K562 (cell line): ENCODE measurements at regions not wholly inside any gene's neighbourhood (a gene's known extent, or its start where the extent isn't known, plus 50 kb on each side); places are given as distances from the start of the nearest gene placed in this dataset.

Experiments
- ATAC-seq: fragments of 200-7000 bp; cut with Tn5 transposase; 3 replicates; pipeline ENCODE4 v1.9.1; 2020; ENCODE audit warnings: moderate library complexity
- BruUV-seq: library from RNA; stranded (reverse); fragments of 400-500 nt; replicated peaks from 2 replicates; lab custom pipeline; 2021; lab: Mats Ljungman, UMichigan
- CTCF ChIA-PET: fragments of 300-600 bp; formaldehyde crosslinking; extraction: SDS; loops from one replicate; lab custom pipeline; 2021; ENCODE audit warnings: low intra/inter-chr PET ratio; lab: Yijun Ruan, JAX
- POLR2A ChIA-PET: fragments of 300-600, 350-650 bp; sonication (Branson Sonifier 250); formaldehyde crosslinking; extraction: SDS; loops from one replicate; lab custom pipeline; 2021; ENCODE audit warnings: antibody characterized with exemption, inconsistent platforms; lab: Yijun Ruan, JAX
- DNase-seq, 4 experiments: peaks; one replicate each; pipeline versions ENCODE4 v3.0.0 to v3.0.0-alpha.2; 2011 to 2018; ENCODE audit warnings: low spot score in 3 of 4, mixed read lengths in 3 of 4; ENCODE audit errors: extremely low read depth in 1 of 4
- FAIRE-seq: peaks from 2 replicates; lab custom pipeline; 2011; peaks lifted over from hg19 to GRCh38; lab: Jason Lieb, UNC
- H2AFZ ChIP-seq: 2 replicates; pipeline ENCODE4 v1.6.0; 2011; ENCODE audit warnings: low read depth, low read length, control low read depth, inconsistent platforms
- H3K27ac ChIP-seq: fragments of 200-600 bp; 3 replicates; pipeline ENCODE4 v1.8.0; 2011; ENCODE audit warnings: low read depth, mild to moderate bottlenecking, control low read depth, inconsistent platforms, low read length, moderate library complexity, mixed read lengths; ENCODE audit errors: extremely low read depth
- H3K27me3 ChIP-seq, 2 experiments: fragments of 300-600 bp in 1 of 2; 2 replicates in 1 of 2; 3 replicates in 1 of 2; pipeline versions ENCODE4 v1.6.0 to v1.8.0; 2011; ENCODE audit warnings: inconsistent platforms in 2 of 2, low read length in 2 of 2, mild to moderate bottlenecking in 1 of 2, mixed read lengths in 1 of 2, moderate library complexity in 1 of 2; ENCODE audit not compliant: control insufficient read depth in 2 of 2, insufficient read depth in 2 of 2
- H3K36me3 ChIP-seq: fragments of 300-600 bp; 3 replicates; pipeline ENCODE4 v1.8.0; 2011; ENCODE audit warnings: mild to moderate bottlenecking, low read length, inconsistent platforms; ENCODE audit not compliant: control insufficient read depth, insufficient read depth
- H3K4me1 ChIP-seq, 2 experiments: fragments of 200-600 bp in 1 of 2; replicated peaks in 1 of 2; 2 replicates in 1 of 2; 3 replicates in 1 of 2; pipeline versions ENCODE4 v1.5.1 to v1.8.0; 2011; ENCODE audit warnings: inconsistent platforms in 2 of 2, low read length in 2 of 2, mild to moderate bottlenecking in 1 of 2, mixed read lengths in 1 of 2, moderate library complexity in 1 of 2; ENCODE audit not compliant: control insufficient read depth in 2 of 2, insufficient read depth in 2 of 2
- H3K4me2 ChIP-seq: 2 replicates; pipeline ENCODE4 v1.6.1; 2011; ENCODE audit warnings: low read length, control low read depth, inconsistent platforms, mixed read lengths; ENCODE audit not compliant: insufficient read depth
- H3K4me3 ChIP-seq: fragments of 200-600 bp; sonication (generic), shearing (Covaris generic); 2 replicates; pipeline ENCODE4 v1.5.1; 2016; ENCODE audit warnings: control low read depth, inconsistent platforms
- H3K79me2 ChIP-seq: fragments of 200-600 bp; 3 replicates; pipeline ENCODE4 v1.8.0; 2011; ENCODE audit warnings: low read length, inconsistent platforms; ENCODE audit not compliant: control insufficient read depth, insufficient read depth
- H3K9ac ChIP-seq, 2 experiments: 2 replicates each; pipeline versions ENCODE4 v1.6.0 to v1.6.1; 2011; ENCODE audit warnings: low read depth in 2 of 2, low read length in 2 of 2, control low read depth in 1 of 2, inconsistent platforms in 1 of 2, mild to moderate bottlenecking in 1 of 2, mixed read lengths in 1 of 2; ENCODE audit not compliant: insufficient read depth in 1 of 2
- H3K9me1 ChIP-seq: one replicate; pipeline ENCODE4 v1.6.0; 2011; ENCODE audit warnings: inconsistent platforms, mild to moderate bottlenecking, low read length, moderate library complexity; ENCODE audit not compliant: control insufficient read depth, insufficient read depth
- H3K9me3 ChIP-seq: replicated peaks from 2 replicates; pipeline ENCODE4 v1.5.1; 2011; ENCODE audit warnings: low read depth, low read length, inconsistent platforms; ENCODE audit not compliant: control insufficient read depth, insufficient read depth
- H4K20me1 ChIP-seq: replicated peaks from 2 replicates; pipeline ENCODE4 v1.6.1; 2011; ENCODE audit warnings: low read length, inconsistent platforms, mixed read lengths; ENCODE audit not compliant: control insufficient read depth, insufficient read depth
- BRF1 ChIP-seq: IDR thresholded peaks from 3 replicates; pipeline ENCODE4 v1.6.1; 2011; ENCODE audit warnings: borderline replicate concordance, mild to moderate bottlenecking; ENCODE audit not compliant: insufficient read length; ENCODE audit errors: extremely low read depth
- EGR1 ChIP-seq: fragments of 450-650 bp; conservative IDR thresholded peaks from 2 replicates; pipeline ENCODE4 v1.6.1; 2017; ENCODE audit warnings: mild to moderate bottlenecking
- HDAC8 ChIP-seq: fragments of 450-650 bp; IDR thresholded peaks from 2 replicates; pipeline ENCODE4 v1.6.1; 2016; ENCODE audit warnings: mild to moderate bottlenecking, missing genetic modification characterization, moderate library complexity, missing compliant biosample characterization
- HNRNPH1 ChIP-seq: fragments of 200-400 bp; formaldehyde crosslinking; optimal IDR thresholded peaks from 2 replicates; pipeline ENCODE3; 2017; ENCODE audit warnings: low read depth, mild to moderate bottlenecking, low read length, moderate library complexity
- MAFF ChIP-seq: IDR thresholded peaks from 2 replicates; pipeline ENCODE4 v1.6.1; 2012; ENCODE audit warnings: low read length, improper control_type of control experiment
- ZNF3 ChIP-seq: fragments of 250-450 bp; sonication (Bioruptor Pico); IDR thresholded peaks from 2 replicates; pipeline ENCODE4 v1.5.0; 2021; ENCODE audit warnings: mild to moderate bottlenecking, moderate library complexity
- WGBS: fragments of 100-300 bp; shearing (Covaris generic); methylation state at CpG from one replicate; pipeline ENCODE4 v1.1.6; 2016; ENCODE audit warnings: low coverage, mixed read lengths; ENCODE audit not compliant: insufficient coverage; ENCODE audit errors: missing lambda C conversion rate; 5-methylcytosine and 5-hydroxymethylcytosine counted together
- in situ Hi-C: fragments of 300-500 bp; cut with MboI; formaldehyde crosslinking; loops from 4 replicates; pipeline ENCODE4 v1.15.0; 2018; ENCODE audit warnings: inconsistent platforms, mixed read lengths
- intact Hi-C: fragments of 100-400 bp; cut with micrococcal nuclease; formaldehyde crosslinking; loops from 2 replicates; pipeline ENCODE4 v1.14.2; 2022

DNA sequence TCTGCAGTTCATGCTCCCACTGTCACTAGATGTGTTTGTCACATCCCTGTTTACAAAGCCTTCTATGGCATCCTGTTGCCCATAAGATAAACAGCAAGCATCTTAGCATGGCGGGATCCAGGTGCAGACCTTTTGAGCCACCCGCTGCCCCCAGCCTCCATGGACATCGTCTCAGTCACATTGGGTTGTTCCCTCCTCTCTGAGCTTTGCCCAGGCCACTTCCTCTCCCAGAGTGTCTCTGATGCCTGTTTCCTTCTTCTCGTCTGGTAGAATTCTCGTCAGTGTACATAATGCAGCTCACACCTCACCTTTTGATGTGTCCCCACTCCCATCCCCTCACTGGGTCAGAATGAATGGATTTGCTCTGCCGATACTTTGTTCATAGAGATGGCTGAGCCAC lies 239.0 kb upstream of the APCDD1 start:
- intact Hi-C loops (no loop called here), in situ Hi-C loops (no loop called here)
- Histone ChIP-seq H3K79me2 (no peaks in the 10 kb centered on the region), H4K20me1 (no peaks in the 10 kb centered on the region), H3K4me2 (no peak overlapping the region), H2AFZ (no peak overlapping the region), H3K27ac (no peak overlapping the region), H3K9ac (no peak overlapping the region), H3K4me1 (no peaks in the 10 kb centered on the region), H3K9me3 (no peaks in the 10 kb centered on the region), H3K4me3 (no peak overlapping the region), H3K36me3 (no peaks in the 10 kb centered on the region), H3K27me3 (no peaks in the 10 kb centered on the region), H3K9me1 (no peaks in the 10 kb centered on the region)
- DNase-seq (no peak), FAIRE-seq (no peak), ATAC-seq (no peak)
- ChIA-PET POLR2A (interaction anchor here (0.7 kb wide), 1 partner anchor 301 kb away, joined by 3 read pairs; no protein-coding TSS in a partner anchor), CTCF (no interaction called here)
- no TSS peak for BruUV-seq
- WGBS = 0% methylated on average over 6 of the region's 6 CpGs
- no peak for TF ChIP-seq BRF1
- no peak for TF ChIP-seq HNRNPH1
- no peak for TF ChIP-seq ZNF3 (CRISPR knock-in tag)
- no peak for TF ChIP-seq HDAC8

DNA sequence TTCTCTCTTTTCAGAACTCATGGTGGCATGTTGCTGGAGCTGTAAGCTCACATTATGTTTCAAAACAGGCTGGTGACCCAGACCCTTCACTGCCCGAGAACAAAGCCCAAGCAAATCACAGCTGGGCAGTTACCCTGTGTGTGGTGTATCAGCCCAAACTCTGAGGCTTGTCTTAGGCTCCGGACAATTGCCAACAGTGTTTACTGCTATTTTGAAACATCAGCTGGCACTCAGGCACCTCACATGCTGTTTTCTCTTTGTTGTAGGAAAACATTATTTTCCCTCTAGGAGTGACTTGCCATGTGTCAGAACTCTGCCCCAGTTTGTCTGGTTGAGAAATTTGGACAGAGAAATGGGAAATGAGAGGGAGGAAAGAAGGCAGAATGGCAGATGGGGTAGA lies 237.6 kb upstream of the APCDD1 start:
- 0% methylated on average over 2 of the region's 2 CpGs for WGBS
- ATAC-seq (no peak), FAIRE-seq (no peak), DNase-seq (no peak)
- no peak overlapping the region for H3K4me2 ChIP-seq
- no peaks in the 10 kb centered on the region for H4K20me1 ChIP-seq
- no peaks in the 10 kb centered on the region for H3K9me3 ChIP-seq
- no peak overlapping the region for H2AFZ ChIP-seq
- TF ChIP-seq EGR1 (no peak), MAFF (no peak)
- H3K4me3 ChIP-seq = no peak overlapping the region
- H3K9me1 ChIP-seq = no peaks in the 10 kb centered on the region
- H3K27ac ChIP-seq = no peak overlapping the region
- ChIA-PET CTCF (no interaction called here), POLR2A (no interaction called here)
- intact Hi-C loops = no loop called here
- no peaks in the 10 kb centered on the region for H3K27me3 ChIP-seq
- H3K4me1 ChIP-seq = no peaks in the 10 kb centered on the region
- no peaks in the 10 kb centered on the region for H3K36me3 ChIP-seq
- no peaks in the 10 kb centered on the region for H3K79me2 ChIP-seq
- BruUV-seq = no TSS peak
- H3K9ac ChIP-seq = no peak overlapping the region
- in situ Hi-C loops = no loop called here
